IPS-18a (cell line): ENCODE measurements at regions not wholly inside any gene's neighbourhood (a gene's known extent, or its start where the extent isn't known, plus 50 kb on each side); places are given as distances from the start of the nearest gene placed in this dataset.

Experiments used
- H3K27ac ChIP-seq: one replicate; pipeline ENCODE4 v1.5.1; 2013; ENCODE audit warnings: low read length
- H3K27me3 ChIP-seq: one replicate; pipeline ENCODE4 v1.6.1; 2013; ENCODE audit warnings: mild to moderate bottlenecking, low read length; ENCODE audit not compliant: control insufficient read depth, insufficient read depth
- H3K36me3 ChIP-seq: one replicate; pipeline ENCODE4 v1.6.1; 2013; ENCODE audit warnings: low read depth, low read length; ENCODE audit not compliant: control insufficient read depth
- H3K4me1 ChIP-seq: one replicate; pipeline ENCODE4 v1.6.1; 2013; ENCODE audit warnings: low read depth, low read length; ENCODE audit not compliant: control insufficient read depth
- H3K4me3 ChIP-seq: one replicate; pipeline ENCODE4 v1.5.1; 2013; ENCODE audit warnings: low read length
- H3K9ac ChIP-seq: one replicate; pipeline ENCODE4 v1.6.1; 2013; ENCODE audit warnings: mild to moderate bottlenecking, low read length, moderate library complexity
- H3K9me3 ChIP-seq: one replicate; pipeline ENCODE4 v1.6.1; 2013; ENCODE audit warnings: low read depth, low read length; ENCODE audit not compliant: control insufficient read depth

GRCh38 chr20:16174311-16174710 is 398.9 kb downstream of the KIF16B start:
- no peak overlapping the region for H3K4me3 ChIP-seq
- no peaks in the 10 kb centered on the region for H3K36me3 ChIP-seq
- no peaks in the 10 kb centered on the region for H3K4me1 ChIP-seq
- no peak overlapping the region for H3K9ac ChIP-seq
- no peaks in the 10 kb centered on the region for H3K27me3 ChIP-seq
- no peaks in the 10 kb centered on the region for H3K9me3 ChIP-seq
- H3K27ac ChIP-seq, result no peak overlapping the region

- Histone ChIP-seq H3K27ac (no peak overlapping the region), H3K4me3 (no peak overlapping the region)
These were observed 400.2 kb downstream of the KIF16B start for GRCh38 chr20:16173044-16173443.

GRCh38 chr20:16171180-16171579 is 402.1 kb downstream of the KIF16B start:
- H3K9me3 ChIP-seq, result no peaks in the 10 kb centered on the region
- H3K27ac ChIP-seq, result no peak overlapping the region
- no peak overlapping the region for H3K9ac ChIP-seq
- no peaks in the 10 kb centered on the region for H3K4me1 ChIP-seq
- H3K4me3 ChIP-seq, result no peak overlapping the region
- H3K36me3 ChIP-seq, result no peaks in the 10 kb centered on the region
- no peaks in the 10 kb centered on the region for H3K27me3 ChIP-seq

More at GRCh38 chr20:16173044-16173443, 400.2 kb downstream of the KIF16B start:
- Histone ChIP-seq H3K9ac (no peak overlapping the region), H3K4me1 (no peaks in the 10 kb centered on the region), H3K9me3 (no peaks in the 10 kb centered on the region), H3K27me3 (no peaks in the 10 kb centered on the region), H3K36me3 (no peaks in the 10 kb centered on the region)

- Histone ChIP-seq H3K27me3 (no peaks in the 10 kb centered on the region), H3K9me3 (no peaks in the 10 kb centered on the region), H3K27ac (no peak overlapping the region), H3K36me3 (no peaks in the 10 kb centered on the region), H3K9ac (no peak overlapping the region), H3K4me1 (no peaks in the 10 kb centered on the region), H3K4me3 (no peak overlapping the region)
These were observed 402.8 kb downstream of the KIF16B start for GRCh38 chr20:16170406-16170971.

GRCh38 chr20:16167423-16168130 is 405.7 kb downstream of the KIF16B start:
- Histone ChIP-seq H3K27me3 (no peaks in the 10 kb centered on the region), H3K4me3 (no peak overlapping the region), H3K27ac (no peak overlapping the region), H3K4me1 (no peaks in the 10 kb centered on the region), H3K9ac (no peak overlapping the region), H3K36me3 (no peaks in the 10 kb centered on the region), H3K9me3 (no peaks in the 10 kb centered on the region)

GRCh38 chr20:16166737-16167136 is 406.5 kb downstream of the KIF16B start:
- Histone ChIP-seq H3K9me3 (no peaks in the 10 kb centered on the region), H3K36me3 (no peaks in the 10 kb centered on the region), H3K4me3 (no peak overlapping the region), H3K9ac (no peak overlapping the region), H3K27ac (no peak overlapping the region), H3K27me3 (no peaks in the 10 kb centered on the region), H3K4me1 (no peaks in the 10 kb centered on the region)

- H3K4me3 ChIP-seq, result no peak overlapping the region
- H3K27ac ChIP-seq, result no peak overlapping the region
- H3K9me3 ChIP-seq, result peaks cover 1% of the 10 kb centered on the region
- H3K27me3 ChIP-seq, result no peaks in the 10 kb centered on the region
- no peak overlapping the region for H3K9ac ChIP-seq
- no peaks in the 10 kb centered on the region for H3K36me3 ChIP-seq
- no peaks in the 10 kb centered on the region for H3K4me1 ChIP-seq
These were observed 414.3 kb downstream of the KIF16B start for GRCh38 chr20:16158976-16159286.

- Histone ChIP-seq H3K9me3 (peaks cover 5% of the 10 kb centered on the region), H3K27me3 (no peaks in the 10 kb centered on the region), H3K4me1 (no peaks in the 10 kb centered on the region), H3K36me3 (no peaks in the 10 kb centered on the region), H3K27ac (no peak overlapping the region), H3K4me3 (no peak overlapping the region), H3K9ac (no peak overlapping the region)
These were observed 414.9 kb downstream of the KIF16B start for GRCh38 chr20:16158090-16158975.

- no peak overlapping the region for H3K9ac ChIP-seq
- H3K9me3 ChIP-seq, result no peaks in the 10 kb centered on the region
- no peak overlapping the region for H3K4me3 ChIP-seq
- no peaks in the 10 kb centered on the region for H3K4me1 ChIP-seq
- H3K27ac ChIP-seq, result no peak overlapping the region
- H3K27me3 ChIP-seq, result no peaks in the 10 kb centered on the region
- no peaks in the 10 kb centered on the region for H3K36me3 ChIP-seq
These were observed 425.3 kb downstream of the KIF16B start for GRCh38 chr20:16147916-16148315.

- no peaks in the 10 kb centered on the region for H3K4me1 ChIP-seq
- H3K4me3 ChIP-seq, result no peak overlapping the region
- H3K9me3 ChIP-seq, result no peaks in the 10 kb centered on the region
- no peaks in the 10 kb centered on the region for H3K36me3 ChIP-seq
- H3K27me3 ChIP-seq, result no peaks in the 10 kb centered on the region
- no peak overlapping the region for H3K27ac ChIP-seq
- H3K9ac ChIP-seq, result no peak overlapping the region
These were observed 426.0 kb downstream of the KIF16B start for GRCh38 chr20:16147216-16147615.

GRCh38 chr20:16145919-16146318 is 427.3 kb downstream of the KIF16B start:
- no peak overlapping the region for H3K27ac ChIP-seq
- no peak overlapping the region for H3K9ac ChIP-seq
- no peaks in the 10 kb centered on the region for H3K9me3 ChIP-seq
- no peaks in the 10 kb centered on the region for H3K27me3 ChIP-seq
- no peaks in the 10 kb centered on the region for H3K4me1 ChIP-seq
- H3K4me3 ChIP-seq, result no peak overlapping the region
- no peaks in the 10 kb centered on the region for H3K36me3 ChIP-seq
